Endometrial microvascular endothelial cells (primary cell): ENCODE measurements at regions not wholly inside any gene's neighbourhood (a gene's known extent, or its start where the extent isn't known, plus 50 kb on each side); places are given as distances from the start of the nearest gene placed in this dataset.

Experiments used
- in situ Hi-C: cut with HindIII; loops from 2 replicates; pipeline ENCODE4 v1.10.0; 2017; ENCODE audit warnings: low sequenced_read_pairs, low pct_unique_long_range_greater_than_20kb; ENCODE audit errors: inconsistent ontology term

DNA sequence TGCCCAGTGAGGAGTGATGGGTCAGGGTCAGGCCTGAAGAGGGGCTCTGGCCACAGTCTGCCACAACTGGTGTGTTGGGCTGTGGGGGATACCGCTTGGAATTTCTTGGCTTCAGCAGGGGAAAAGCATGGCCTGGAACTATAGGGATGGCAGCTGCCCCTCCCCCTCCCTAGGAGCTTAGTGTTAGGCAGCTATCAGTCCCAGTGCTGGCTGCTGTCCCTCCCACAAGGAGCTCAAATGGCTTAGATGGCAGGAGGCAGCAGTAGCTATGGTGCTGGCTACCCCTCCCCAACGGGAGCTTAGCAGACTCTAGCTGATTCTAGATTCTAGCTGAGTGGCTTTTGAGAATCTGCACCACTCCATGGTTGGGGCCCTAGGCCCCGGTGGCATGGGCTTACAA lies 414.5 kb upstream of the HSF2 start:
- in situ Hi-C loops, result no loop called here

DNA sequence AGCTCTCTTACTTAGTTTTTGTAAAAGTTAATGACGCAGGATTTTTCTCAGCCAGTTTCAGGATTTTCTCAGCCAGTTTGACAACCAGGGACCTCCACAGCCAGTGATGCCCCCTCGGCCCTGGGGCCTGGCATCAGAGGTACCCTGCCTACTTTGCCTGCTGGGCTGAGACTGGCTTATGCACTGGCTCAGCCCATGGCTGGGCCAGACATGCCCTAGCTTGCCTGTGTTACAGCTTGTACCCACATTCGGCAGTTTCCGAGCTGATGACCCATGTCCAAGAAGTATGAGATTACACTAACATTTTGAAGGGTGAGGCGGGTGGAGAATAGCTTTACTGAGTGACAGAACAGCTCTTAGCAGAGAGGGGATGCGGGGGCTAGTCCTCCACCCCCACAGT lies 406.1 kb upstream of the HSF2 start:
- in situ Hi-C loops, result no loop called here

DNA sequence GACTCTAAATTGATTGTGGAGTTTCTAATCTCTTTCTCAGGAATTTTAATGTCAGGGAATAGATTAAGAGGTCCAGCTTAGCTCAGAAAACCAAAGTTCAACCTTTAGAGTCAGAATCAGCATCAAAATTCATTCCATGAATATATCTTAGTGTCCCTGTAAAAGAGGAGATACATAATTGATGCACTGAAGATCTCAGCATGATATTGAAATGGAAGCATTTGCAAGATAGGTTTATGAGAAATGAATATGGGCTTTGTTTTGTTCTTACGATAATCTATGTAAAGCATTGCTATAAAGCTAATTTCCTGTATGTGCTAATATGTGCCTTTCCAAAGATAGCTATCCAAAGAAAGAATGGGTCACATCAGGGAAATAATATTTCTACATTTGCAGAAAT lies 404.5 kb upstream of the HSF2 start:
- in situ Hi-C loops, result no loop called here

DNA sequence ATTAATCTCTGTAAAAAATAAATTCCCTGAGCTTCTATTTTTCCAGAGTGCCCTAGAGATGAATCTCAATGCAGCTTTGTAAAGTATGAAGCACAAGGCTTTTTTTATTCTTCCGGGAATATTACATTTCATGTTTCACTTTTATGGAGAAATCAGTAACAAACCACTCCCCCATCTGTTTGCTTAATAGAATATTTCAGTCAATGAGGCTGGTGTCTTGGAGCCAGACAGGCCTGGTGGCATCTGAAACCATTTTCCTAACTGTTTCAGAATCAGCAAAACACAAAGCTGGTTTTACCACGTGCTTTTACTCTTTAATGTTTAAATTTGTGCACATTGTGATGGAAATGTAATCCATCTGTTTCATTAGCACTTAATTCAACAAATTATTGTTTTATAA lies 400.8 kb upstream of the HSF2 start:
- in situ Hi-C loops, result no loop called here

DNA sequence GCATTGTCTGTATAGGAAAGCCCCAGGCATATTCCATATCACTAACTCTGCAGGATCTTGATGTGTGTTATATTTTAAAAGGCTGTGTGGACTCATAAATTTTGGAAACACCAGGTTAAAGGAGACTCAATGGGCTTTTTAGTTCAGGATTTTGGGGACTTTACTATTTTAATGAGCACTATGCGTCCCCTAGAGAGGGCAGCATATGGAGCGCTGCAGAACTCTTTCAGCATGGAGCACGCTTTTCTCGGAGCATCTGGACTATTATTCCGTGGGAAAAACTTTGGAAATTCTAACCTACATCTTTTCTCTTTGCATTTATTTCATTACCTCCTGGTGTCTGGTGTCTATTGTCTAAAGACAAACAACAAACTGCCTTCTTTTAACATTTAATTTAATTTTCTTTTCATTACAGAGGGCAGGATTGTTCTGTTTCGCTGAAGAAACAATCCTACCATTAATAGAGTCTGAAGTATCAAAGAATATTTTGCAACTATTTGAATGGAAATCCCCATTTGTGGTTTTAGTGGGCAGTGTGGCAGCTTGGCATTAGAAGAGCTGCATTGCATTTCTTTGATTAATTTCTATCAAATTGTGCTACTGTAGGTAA lies 399.9 kb upstream of the HSF2 start:
- in situ Hi-C loops, result no loop called here

DNA sequence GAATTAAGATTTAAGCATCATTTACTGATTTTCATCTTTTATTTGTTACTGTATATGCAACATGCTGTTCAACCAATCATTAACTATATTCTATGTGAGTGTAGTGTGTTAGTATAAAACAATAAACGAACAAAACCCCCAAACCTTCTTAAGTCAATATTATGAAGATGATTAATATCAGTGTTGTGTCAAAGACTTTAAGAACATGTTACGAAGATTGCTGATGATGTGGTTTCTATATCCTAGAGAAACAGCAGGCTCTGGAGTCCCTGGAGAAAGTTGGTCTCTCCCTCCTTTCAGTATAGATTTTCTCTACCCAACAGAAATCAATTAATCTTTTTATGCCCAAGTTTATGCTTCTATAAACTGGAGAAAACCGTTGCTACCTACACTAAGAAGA lies 393.8 kb upstream of the HSF2 start:
- in situ Hi-C loops, result no loop called here

DNA sequence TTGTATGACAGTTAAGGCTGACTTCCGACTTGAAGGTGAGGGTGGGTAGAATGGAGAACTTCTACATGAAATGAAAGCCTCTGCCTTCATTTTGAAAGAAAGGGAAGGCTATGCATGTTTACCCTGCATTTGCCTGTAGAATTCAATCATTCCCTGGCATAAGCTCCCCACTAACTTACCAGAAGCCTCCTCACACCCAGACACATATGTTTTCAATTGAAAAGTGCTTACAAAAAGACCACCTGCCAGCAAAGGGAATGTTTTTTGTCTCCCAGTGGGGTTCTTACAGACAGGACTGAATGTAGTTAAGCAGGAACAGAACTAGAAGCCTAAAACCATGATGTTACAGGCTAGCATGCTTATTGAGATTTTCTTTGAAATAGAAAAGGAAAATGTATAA lies 392.1 kb upstream of the HSF2 start:
- in situ Hi-C loops, result no loop called here

DNA sequence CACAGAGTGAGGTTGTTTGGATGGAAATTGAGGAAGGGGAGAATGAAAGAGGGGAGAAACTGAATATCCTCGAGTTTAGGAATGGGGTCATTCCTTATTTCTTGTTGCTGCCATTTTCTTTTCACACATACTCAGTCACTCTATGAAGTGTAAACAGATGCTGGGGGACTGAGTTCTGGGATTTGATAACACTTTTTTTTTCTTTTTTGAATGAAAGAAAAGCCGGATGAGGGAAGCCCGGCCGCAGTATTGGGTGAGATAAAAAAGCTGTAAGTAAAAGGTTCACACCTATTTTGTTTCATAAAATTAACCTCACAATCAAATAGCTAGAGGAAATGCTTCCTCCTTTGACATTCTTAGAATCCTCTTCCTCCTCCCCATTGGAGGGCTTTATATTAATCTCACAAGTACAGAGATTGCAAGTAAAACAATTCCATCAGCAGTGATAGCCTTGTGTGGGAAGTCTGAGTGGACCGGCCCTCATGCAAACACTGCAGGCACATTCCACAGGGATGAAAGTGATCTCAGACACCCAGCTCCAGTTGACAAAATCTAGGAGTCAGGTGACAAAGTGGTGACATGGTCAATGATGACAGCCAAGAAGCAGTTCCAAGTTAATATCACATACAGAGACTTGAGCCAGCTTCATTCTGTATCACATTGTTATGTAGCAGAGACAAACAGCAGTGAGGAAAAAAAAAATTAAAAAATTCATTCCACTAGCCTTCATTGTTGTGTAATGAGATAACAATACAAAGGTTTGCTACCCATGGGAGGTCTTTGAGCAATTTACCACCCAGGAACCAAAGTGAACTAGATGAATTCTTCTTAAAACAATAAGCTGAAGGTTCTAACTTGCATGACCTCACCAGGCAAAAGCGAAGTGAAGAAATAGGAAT lies 391.1 kb upstream of the HSF2 start:
- in situ Hi-C loops, result no loop called here

DNA sequence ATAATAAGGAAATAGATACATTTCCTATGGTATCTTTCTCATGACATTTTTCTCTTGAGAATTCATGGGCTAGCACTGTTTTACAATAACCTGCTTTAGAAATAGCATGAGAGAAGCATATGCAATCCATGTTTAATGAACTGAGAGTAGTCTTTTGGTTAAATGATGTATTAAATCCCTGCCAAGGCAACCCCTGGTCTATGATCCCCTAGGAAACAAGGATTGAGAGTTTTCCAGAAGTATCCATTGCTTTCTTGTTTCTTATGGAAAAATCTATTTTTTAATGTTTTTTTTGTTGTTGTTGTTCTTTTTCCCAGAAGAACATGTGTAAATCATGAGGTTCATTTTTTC lies 390.5 kb upstream of the HSF2 start:
- in situ Hi-C loops, result no loop called here

DNA sequence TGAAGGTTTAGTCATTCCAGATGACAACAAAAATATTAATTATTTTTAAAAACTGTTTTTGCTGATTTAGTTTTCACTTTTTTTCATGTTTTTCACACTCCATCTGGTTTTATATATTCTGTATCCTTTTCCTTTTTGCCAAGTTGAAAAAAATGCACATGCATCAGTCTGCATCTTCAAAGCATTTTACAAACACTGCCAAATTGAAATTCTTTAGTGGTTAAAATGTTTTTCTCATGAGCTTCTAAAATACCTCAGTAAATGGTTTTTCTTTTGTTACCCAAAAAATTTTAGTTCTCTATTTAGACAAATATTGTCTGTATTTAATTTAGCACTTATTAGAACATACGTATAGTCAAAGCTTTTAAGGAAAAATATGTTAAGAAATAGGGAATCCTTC lies 386.9 kb upstream of the HSF2 start:
- in situ Hi-C loops, result no loop called here

DNA sequence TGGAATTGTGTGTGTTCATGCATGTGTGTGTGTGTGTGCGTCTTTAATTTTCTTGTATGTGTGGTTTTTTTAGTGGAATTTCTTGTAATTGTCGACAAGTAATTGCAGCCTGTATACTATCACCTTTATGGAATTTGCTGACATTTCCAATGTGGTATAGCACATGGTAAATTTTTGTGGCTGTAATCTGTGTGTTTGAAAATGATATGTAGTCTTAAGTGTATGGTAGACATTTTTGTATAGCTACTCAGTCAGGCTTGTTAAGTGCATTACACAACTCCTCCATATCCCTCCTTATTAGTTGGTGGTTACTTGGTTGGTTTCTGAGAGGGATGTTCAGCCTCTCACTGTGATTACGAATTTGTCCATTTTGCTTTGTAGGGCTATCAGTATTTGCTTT lies 384.5 kb upstream of the HSF2 start:
- in situ Hi-C loops, result no loop called here

DNA sequence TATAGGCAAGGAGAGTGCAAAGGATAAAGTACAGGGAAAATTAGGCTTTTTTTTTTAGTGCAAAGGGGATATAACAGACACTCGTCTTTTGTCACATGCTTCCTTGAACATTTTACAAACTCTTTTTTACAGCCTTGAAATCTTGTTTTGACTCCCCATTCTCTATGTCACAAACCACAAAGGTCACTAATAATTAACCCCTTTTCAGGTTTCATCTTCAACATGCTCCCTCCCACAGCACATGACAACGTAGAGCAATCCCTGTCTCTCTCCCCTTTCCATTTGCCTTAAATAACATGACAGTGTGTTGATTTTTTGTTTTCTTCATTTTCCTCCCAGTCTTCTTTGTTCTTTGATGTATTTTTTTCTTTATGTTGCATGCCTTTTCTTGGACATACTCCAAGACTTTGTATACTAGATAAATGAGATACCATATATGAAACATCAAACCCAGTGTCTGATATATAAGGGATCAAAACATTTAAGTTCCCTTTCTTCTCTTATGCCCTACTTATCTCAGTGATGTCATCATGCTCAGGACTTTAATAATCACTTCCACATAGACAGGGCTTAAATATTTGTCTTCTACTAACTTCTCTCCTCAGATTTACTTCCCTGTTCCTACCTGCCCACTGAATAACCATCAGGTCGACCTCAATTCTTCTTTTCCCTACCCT lies 378.7 kb upstream of the HSF2 start:
- in situ Hi-C loops, result no loop called here

DNA sequence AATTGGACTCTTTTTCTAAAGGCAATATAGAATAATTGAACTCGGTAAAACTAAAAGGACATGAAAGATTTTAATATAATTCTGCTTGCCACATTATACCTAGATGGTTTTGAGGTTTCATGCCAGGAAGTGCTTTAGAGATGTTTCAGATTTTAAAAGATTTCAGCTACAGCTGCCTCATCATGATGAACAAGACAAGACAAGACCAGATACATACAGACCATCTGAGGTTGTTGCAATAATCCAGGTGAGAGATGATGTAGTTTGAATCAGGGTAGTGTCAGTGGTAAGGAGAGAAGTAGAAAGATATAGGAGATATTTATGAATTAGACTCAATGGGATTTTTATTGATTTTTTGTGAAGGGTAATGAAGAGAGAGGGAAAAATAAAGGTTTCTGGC lies 374.3 kb upstream of the HSF2 start:
- in situ Hi-C loops, result no loop called here

DNA sequence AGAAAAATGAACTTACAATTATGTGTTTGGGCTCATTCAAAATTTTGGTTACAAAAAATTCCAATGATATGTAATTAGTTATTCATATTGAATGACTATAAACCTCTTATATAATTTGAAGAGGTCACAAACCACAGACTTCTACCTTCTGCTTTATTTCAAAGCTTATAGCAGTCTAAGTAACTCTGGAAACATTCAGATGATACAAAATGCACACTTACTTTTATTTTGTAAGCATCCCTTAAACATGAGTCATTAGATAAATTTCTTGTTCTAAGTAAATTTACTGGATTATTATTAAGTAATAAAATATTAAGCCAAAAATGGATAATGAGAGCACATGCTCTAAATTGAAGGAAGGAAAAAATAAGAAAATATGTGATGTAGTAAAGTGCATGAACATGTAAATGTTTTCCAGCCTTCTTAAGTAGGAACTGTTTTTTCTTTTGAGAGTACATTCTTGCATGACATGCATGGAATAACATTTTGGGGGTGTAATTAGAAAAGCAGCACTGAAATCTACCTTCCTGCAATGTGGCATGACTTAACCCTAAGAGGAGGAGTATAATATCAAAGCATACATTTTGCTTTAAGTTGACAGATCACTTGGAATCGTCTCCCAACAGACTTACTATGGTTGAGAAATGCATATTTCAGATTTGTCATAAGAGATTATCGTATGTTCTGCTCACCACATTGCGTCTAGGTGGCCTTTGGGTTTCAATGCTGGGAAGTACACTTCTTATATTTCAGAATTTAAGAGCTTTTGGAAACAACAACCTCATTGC lies 372.7 kb upstream of the HSF2 start:
- in situ Hi-C loops, result no loop called here

DNA sequence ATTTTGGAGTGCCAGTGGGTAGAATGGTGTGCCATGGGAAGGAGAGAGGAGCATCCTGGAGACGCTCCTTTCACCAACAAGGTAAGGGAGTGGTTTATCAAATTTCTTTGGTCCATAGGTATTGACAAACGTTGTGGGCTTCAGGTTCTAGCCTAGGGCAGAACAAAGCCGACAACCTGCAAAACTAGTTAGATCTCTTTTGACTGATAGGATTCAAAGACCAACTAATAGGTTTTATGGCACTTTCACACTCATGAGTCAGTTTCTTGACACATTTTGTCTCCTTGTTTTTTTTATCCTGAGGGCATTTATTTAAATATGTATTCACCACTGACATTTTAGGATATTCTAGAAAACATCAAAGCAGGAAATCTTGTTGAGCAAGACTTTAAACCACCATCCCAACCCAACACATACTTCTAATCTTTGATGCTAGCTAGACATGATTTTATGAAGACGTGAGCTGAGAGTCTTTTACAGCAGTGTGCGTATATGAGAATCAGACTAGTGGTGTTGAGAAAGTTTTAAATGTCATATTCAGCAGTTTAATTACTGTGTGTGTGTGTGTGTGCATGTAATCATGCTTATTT lies 370.4 kb upstream of the HSF2 start:
- in situ Hi-C loops, result no loop called here

DNA sequence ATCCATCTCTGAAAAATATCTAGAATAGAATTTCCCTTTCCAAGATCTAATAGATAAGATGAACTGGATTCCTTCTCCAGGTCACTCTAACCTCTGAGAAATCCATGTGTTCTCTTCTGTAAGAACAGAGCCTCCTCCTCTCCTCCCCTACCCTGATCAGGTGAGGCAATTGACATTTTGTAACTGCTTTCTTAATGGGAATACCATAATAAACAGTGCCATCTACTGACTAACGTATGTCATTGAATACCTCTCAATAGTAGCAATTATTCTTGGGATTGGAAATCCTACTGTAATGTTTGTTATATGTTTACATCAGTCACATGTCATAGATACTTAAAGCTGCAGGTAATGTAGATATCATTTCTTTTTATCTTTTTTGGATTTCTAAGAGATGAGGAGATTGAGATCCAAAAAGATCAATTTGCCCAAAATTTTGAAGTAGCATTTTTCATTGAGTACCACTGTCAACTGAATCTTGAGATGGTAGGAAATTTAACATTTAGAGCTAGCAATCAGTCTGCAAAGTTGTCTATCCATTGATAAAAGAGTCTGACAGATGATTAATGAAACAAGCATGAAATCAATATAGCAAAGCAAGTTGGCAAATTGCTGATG lies 365.8 kb upstream of the HSF2 start:
- in situ Hi-C loops, result no loop called here

DNA sequence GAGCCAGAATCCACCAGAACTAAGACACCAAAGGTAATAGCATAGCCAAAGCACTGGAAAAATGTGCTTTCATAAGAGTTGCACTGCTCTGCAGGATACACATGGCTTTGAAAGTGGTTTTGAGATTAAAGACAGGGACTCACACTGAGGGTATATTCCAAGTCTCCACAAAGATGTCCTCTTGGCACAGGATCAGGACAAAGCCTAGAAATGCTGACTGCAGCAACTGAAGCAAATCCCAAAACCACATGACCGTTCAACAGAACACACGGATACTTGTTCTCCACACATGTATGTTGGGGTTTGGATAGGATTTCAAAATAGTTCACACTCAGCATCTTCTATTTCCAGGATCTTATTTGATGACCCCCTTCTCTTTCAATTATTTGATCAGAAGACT lies 364.3 kb upstream of the HSF2 start:
- in situ Hi-C loops, result no loop called here

DNA sequence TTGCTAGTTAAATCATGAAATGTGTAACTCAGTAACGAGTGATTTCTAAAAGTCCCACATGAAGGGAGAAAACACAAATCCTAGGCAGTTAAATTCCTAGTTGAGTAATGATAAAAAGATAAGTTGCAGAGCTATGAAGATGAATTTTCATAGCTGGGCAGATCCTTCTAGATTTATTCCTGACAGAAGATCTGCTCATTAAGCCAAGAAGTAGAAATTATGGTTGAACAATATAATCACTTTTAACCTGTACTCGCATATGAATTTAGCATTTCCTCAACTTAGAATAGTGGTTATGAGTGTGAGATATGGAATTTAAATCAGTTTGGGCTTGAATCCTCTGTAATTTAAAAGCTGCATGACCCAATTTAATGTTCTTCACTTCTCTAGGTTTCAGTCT lies 359.2 kb upstream of the HSF2 start:
- in situ Hi-C loops, result no loop called here

DNA sequence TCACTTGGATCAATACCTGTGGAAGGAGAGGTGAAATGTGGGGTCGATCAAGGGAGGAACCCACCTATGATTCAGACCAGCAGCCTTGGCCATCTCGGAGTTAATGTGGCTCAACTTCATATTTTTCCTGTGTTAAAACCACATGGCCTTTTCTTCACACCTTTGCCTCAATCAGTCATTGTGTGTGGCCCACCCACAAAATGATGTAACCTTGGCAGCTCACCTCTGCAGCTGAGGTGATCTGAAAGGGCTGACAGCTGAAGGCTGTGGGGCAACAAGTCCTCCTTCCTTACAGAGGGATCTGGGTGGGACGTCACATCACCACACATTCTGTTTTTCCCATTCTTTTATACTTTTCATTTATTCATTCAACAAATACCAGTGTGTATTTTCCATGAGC lies 357.1 kb upstream of the HSF2 start:
- in situ Hi-C loops, result no loop called here
